Skeletal muscle satellite cell (primary cell): ENCODE measurements at regions not wholly inside any gene's neighbourhood (a gene's known extent, or its start where the extent isn't known, plus 50 kb on each side); places are given as distances from the start of the nearest gene placed in this dataset.

Experiments
- H3K27me3 ChIP-seq: 2 replicates; pipeline ENCODE4 v1.7.0; 2013; ENCODE audit warnings: low read length; ENCODE audit not compliant: control insufficient read depth, insufficient read depth
- H3K36me3 ChIP-seq: 2 replicates; pipeline ENCODE4 v1.7.0; 2013; ENCODE audit warnings: mild to moderate bottlenecking, control low read depth, low read length; ENCODE audit not compliant: insufficient read depth
- H3K4me1 ChIP-seq: 2 replicates; pipeline ENCODE4 v1.7.0; 2013; ENCODE audit warnings: low read length; ENCODE audit not compliant: control insufficient read depth, insufficient read depth
- H3K4me2 ChIP-seq: 2 replicates; pipeline ENCODE4 v1.7.0; 2013; ENCODE audit warnings: mild to moderate bottlenecking, low read length
- H3K4me3 ChIP-seq: 2 replicates; pipeline ENCODE4 v1.7.0; 2013; ENCODE audit warnings: low read length
- H3K9ac ChIP-seq: 2 replicates; pipeline ENCODE4 v1.7.0; 2013; ENCODE audit warnings: mild to moderate bottlenecking, low read depth, low read length, moderate library complexity
- H3K9me3 ChIP-seq: replicated peaks from 2 replicates; pipeline ENCODE4 v1.7.0; 2013; ENCODE audit warnings: mild to moderate bottlenecking, control low read depth, low read length

- no peak overlapping the region for H3K4me2 ChIP-seq
- H3K4me3 ChIP-seq, result no peak overlapping the region
- H3K9ac ChIP-seq, result no peak overlapping the region
- no peaks in the 10 kb centered on the region for H3K27me3 ChIP-seq
- no peaks in the 10 kb centered on the region for H3K36me3 ChIP-seq
- H3K9me3 ChIP-seq, result no peaks in the 10 kb centered on the region
- no peaks in the 10 kb centered on the region for H3K4me1 ChIP-seq
Observed at GRCh38 chr4:11042760-11043159, 358.2 kb upstream of the CLNK start.

- Histone ChIP-seq H3K27me3 (no peaks in the 10 kb centered on the region), H3K4me1 (no peaks in the 10 kb centered on the region), H3K9me3 (no peaks in the 10 kb centered on the region), H3K9ac (no peak overlapping the region), H3K36me3 (no peaks in the 10 kb centered on the region), H3K4me2 (no peak overlapping the region), H3K4me3 (no peak overlapping the region)
Observed at GRCh38 chr4:11039634-11040131, 355.1 kb upstream of the CLNK start.

GRCh38 chr4:11038926-11039325, 354.4 kb upstream of the CLNK start:
- H3K4me2 ChIP-seq, result no peak overlapping the region
- no peaks in the 10 kb centered on the region for H3K9me3 ChIP-seq
- no peaks in the 10 kb centered on the region for H3K4me1 ChIP-seq
- H3K27me3 ChIP-seq, result no peaks in the 10 kb centered on the region
- H3K4me3 ChIP-seq, result no peak overlapping the region
- no peak overlapping the region for H3K9ac ChIP-seq
- H3K36me3 ChIP-seq, result no peaks in the 10 kb centered on the region

GRCh38 chr4:11037637-11038036, 353.1 kb upstream of the CLNK start:
- Histone ChIP-seq H3K4me2 (no peak overlapping the region), H3K9me3 (no peaks in the 10 kb centered on the region), H3K27me3 (no peaks in the 10 kb centered on the region), H3K9ac (no peak overlapping the region), H3K4me3 (no peak overlapping the region), H3K4me1 (no peaks in the 10 kb centered on the region), H3K36me3 (no peaks in the 10 kb centered on the region)

DNA sequence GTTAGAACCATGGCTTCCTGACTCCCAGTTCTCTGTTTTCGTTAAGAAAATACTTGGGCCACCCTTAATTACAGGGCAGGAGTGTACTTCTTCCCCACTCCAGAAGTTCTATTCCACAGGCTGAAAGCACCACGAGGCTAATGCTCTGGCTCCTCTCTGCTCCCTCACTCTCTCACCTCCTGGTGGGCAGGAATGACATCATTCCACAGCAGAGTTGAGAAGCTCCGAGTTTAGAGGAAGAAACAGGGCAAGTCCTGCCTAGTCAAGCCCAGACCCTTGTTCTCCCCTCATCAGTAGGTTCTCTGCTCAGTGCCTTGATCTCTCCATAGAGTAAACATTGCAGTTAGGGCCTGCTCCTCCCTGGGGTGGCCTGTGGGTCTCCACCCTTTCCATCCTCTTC, 343.8 kb upstream of the CLNK start:
- no peaks in the 10 kb centered on the region for H3K4me1 ChIP-seq
- H3K4me2 ChIP-seq, result no peak overlapping the region
- H3K9me3 ChIP-seq, result no peaks in the 10 kb centered on the region
- no peaks in the 10 kb centered on the region for H3K27me3 ChIP-seq
- H3K4me3 ChIP-seq, result no peak overlapping the region
- H3K36me3 ChIP-seq, result no peaks in the 10 kb centered on the region
- no peak overlapping the region for H3K9ac ChIP-seq

DNA sequence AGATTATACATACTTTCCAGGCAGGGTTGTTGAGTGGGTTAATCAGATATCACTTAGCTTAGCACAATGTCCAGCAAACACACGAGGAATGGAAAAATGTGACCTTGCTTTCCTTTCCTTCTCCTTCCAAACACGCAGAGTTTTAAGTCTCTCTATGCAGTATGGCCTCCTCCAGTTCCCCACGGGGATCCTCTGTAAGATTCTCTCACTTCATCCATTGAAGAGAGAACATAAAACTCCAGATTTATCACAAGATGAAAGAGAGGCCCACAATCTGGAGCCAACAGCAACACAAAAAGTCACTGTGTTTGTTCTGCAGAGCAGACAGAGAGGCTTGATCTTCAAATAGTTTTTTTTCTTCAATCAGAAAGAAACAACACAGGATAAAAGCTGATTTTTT, 336.8 kb upstream of the CLNK start:
- no peak overlapping the region for H3K9ac ChIP-seq
- H3K9me3 ChIP-seq, result no peaks in the 10 kb centered on the region
- H3K36me3 ChIP-seq, result no peaks in the 10 kb centered on the region
- H3K4me1 ChIP-seq, result no peaks in the 10 kb centered on the region
- H3K4me2 ChIP-seq, result no peak overlapping the region
- no peaks in the 10 kb centered on the region for H3K27me3 ChIP-seq
- no peak overlapping the region for H3K4me3 ChIP-seq

- Histone ChIP-seq H3K36me3 (no peaks in the 10 kb centered on the region), H3K9ac (no peak overlapping the region), H3K27me3 (no peaks in the 10 kb centered on the region), H3K4me1 (no peaks in the 10 kb centered on the region), H3K4me3 (no peak overlapping the region), H3K4me2 (no peak overlapping the region), H3K9me3 (no peaks in the 10 kb centered on the region)
Observed at GRCh38 chr4:11019451-11020240, 335.1 kb upstream of the CLNK start.

GRCh38 chr4:11014199-11014598, 329.6 kb upstream of the CLNK start:
- H3K4me3 ChIP-seq, result no peak overlapping the region
- H3K9me3 ChIP-seq, result no peaks in the 10 kb centered on the region

DNA sequence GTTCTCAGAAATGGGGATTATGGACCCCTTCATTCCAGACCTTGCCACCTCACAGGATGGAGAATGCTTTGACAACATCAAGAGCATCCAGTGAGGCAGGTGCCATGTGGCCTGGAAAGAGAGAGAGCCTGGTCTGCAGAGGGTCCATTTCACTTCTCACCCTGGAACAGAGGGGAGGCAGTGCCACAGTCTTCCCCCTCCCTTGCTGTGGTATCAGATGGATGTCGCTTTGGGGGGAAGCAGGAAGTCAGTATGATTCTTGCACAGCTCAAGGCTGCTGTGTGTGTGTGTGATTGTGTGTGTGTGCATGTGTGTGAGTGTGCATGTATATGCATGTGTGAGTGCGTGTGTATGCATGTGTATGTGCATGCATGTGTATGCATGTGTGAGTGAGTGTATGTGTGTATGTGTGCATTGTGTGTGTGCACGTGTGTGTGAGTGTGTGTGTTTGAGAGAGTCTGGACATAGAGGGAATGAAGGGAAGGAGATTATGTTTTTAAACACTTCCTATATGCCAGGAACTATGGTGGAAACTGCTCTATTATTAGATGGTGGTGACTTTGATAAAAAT, 328.6 kb upstream of the CLNK start:
- Histone ChIP-seq H3K9ac (no peak overlapping the region), H3K4me1 (no peaks in the 10 kb centered on the region), H3K4me2 (no peak overlapping the region), H3K27me3 (no peaks in the 10 kb centered on the region), H3K9me3 (no peaks in the 10 kb centered on the region), H3K4me3 (no peak overlapping the region), H3K36me3 (no peaks in the 10 kb centered on the region)

More at GRCh38 chr4:11014199-11014598, 329.6 kb upstream of the CLNK start:
- H3K9ac ChIP-seq, result no peak overlapping the region
- H3K27me3 ChIP-seq, result no peaks in the 10 kb centered on the region
- H3K36me3 ChIP-seq, result no peaks in the 10 kb centered on the region
- no peak overlapping the region for H3K4me2 ChIP-seq
- no peaks in the 10 kb centered on the region for H3K4me1 ChIP-seq

- H3K9me3 ChIP-seq, result no peaks in the 10 kb centered on the region
- H3K4me2 ChIP-seq, result no peak overlapping the region
- no peak overlapping the region for H3K9ac ChIP-seq
- H3K4me1 ChIP-seq, result no peaks in the 10 kb centered on the region
- no peaks in the 10 kb centered on the region for H3K27me3 ChIP-seq
- H3K4me3 ChIP-seq, result no peak overlapping the region
- H3K36me3 ChIP-seq, result no peaks in the 10 kb centered on the region
Observed at GRCh38 chr4:11011249-11011648, 326.7 kb upstream of the CLNK start.

GRCh38 chr4:11010624-11011023, 326.1 kb upstream of the CLNK start:
- H3K36me3 ChIP-seq, result no peaks in the 10 kb centered on the region
- no peaks in the 10 kb centered on the region for H3K9me3 ChIP-seq
- H3K4me1 ChIP-seq, result no peaks in the 10 kb centered on the region
- H3K4me2 ChIP-seq, result no peak overlapping the region
- no peak overlapping the region for H3K9ac ChIP-seq
- H3K4me3 ChIP-seq, result no peak overlapping the region
- H3K27me3 ChIP-seq, result no peaks in the 10 kb centered on the region

DNA sequence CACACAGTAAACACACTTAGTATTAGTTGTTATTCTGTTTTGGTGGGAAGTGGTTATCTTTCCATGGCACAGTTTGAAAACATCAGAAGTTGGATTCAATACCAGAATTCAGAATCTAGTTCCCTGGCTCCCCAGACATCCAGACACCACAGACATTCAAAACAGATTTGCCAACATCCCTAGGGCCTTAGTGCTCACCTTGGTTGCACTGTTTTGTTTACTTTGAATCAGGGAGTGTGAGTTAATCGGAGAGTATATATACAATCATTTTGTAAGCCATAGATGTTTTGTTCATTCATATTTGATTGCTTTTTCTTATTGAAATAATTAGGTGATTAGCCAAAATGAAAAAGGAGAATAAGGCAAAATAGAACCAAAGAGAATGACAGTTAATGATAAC, 324.7 kb upstream of the CLNK start:
- Histone ChIP-seq H3K9me3 (no peaks in the 10 kb centered on the region), H3K4me1 (no peaks in the 10 kb centered on the region), H3K4me3 (no peak overlapping the region), H3K4me2 (no peak overlapping the region), H3K9ac (no peak overlapping the region), H3K36me3 (no peaks in the 10 kb centered on the region), H3K27me3 (no peaks in the 10 kb centered on the region)
